HG03066 (cell line): ENCODE measurements at regions not wholly inside any gene's neighbourhood (a gene's known extent, or its start where the extent isn't known, plus 50 kb on each side); places are given as distances from the start of the nearest gene placed in this dataset.

ENCODE experiments used
- ATAC-seq: cut with Tn5 transposase; IDR thresholded peaks from one replicate; pipeline ENCODE4 v1.9.1; 2021; ENCODE audit warnings: low read depth; ENCODE audit not compliant: unreplicated experiment

DNA sequence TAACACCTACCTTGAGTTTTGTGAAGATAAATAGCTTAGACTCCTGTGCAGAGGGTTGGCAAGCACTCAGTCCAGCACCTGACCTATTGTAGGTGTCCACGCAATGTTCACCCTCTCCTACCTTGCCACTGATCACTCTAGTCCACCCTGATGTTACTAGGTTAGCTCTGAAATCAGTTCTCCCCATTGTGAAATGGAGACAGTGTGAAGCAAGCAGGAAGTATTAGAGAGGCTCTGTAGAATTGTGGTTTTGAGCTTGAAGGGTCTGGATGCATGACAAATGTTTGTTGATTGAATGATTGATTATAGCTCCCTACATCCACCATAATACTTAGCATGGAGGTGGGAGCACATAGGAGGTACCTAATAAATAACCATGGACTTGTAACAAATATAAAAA, 199.7 kb downstream of the RPLP1 start:
- ATAC-seq, result no peak

GRCh38 chr15:69652751-69653305, 200.2 kb downstream of the RPLP1 start:
- no peak for ATAC-seq

- ATAC-seq, result no peak
Measured at GRCh38 chr15:69653306-69653705, 200.7 kb downstream of the RPLP1 start.

GRCh38 chr15:69653846-69654245, 201.2 kb downstream of the RPLP1 start:
- no peak for ATAC-seq

GRCh38 chr15:69656271-69657030, 203.8 kb downstream of the RPLP1 start:
- no peak for ATAC-seq

GRCh38 chr15:69657626-69658025, 205.0 kb downstream of the RPLP1 start:
- no peak for ATAC-seq

DNA sequence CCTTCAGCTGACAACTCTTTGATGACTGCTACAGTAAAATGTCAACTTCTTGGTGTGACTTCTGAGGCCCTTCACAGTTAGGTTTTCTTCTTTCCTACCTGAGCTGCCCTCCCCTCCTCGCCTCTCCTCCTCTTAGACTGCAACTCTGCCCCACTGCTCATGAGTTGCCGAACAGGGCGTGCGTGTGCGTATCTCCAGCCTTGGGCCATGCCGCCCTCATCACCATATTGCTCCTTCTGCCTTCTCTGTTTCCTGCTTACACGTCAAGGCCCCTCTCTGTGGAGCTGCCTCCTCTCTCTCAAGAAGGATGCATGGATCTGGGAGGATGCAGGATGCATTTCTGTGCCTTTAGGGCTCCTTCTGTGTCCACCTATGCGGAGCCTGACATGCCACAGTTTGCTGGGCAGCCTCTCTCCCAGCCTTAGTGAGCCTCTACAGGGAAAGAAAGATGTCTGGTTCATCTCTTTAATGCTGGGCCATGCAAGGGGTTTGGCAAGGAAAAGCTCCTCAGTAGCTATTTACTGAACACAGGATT, 205.9 kb downstream of the RPLP1 start:
- no peak for ATAC-seq

DNA sequence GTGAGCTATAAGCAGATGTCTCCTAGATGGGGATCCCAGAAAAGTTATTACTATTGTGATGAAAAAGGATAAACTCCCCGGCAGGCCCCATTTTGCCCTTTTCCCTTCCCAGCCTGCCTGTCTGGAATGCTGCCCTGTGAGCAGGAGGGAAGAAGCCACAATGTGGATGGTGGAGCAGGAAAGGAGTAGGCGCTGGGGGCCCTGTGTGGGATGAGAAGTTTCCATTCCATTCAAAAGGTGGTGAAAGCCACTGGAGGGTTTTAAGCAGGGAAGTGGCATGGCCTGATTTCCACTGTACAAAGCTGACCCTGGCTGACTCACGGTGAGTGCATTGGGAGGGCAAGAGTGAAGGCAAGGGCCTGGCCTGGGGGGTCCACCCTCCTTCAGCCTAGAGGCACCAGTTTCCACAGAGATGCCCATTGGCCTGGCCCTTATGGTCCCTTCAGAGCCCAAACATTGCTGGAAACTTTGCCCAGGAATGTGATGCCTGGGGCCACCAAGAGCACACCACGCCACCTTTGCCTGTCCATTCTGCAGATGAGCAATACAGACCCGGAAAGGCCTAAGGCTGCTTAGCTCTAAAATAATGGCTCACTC, 206.9 kb downstream of the RPLP1 start:
- ATAC-seq, result no peak

DNA sequence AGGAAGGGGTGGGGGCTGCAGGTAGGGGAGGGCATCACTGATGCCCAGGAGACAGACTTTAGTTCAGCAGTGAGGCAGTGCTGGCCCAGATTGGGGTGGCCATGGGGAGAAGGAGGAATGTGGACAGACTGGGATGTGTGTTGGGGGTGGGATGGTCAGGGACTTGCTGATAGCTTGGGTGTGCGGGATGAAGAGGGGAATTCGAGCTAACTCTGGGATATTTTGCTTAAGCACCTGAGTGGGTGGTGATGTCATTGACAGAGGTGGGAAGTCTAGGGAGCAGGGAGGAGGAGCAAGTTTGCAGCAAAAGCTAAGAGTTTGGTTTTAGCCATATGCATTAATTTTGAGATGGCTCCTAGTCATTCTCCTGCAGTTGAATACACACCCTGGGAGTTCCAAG, 207.5 kb downstream of the RPLP1 start:
- ATAC-seq, result no peak

DNA sequence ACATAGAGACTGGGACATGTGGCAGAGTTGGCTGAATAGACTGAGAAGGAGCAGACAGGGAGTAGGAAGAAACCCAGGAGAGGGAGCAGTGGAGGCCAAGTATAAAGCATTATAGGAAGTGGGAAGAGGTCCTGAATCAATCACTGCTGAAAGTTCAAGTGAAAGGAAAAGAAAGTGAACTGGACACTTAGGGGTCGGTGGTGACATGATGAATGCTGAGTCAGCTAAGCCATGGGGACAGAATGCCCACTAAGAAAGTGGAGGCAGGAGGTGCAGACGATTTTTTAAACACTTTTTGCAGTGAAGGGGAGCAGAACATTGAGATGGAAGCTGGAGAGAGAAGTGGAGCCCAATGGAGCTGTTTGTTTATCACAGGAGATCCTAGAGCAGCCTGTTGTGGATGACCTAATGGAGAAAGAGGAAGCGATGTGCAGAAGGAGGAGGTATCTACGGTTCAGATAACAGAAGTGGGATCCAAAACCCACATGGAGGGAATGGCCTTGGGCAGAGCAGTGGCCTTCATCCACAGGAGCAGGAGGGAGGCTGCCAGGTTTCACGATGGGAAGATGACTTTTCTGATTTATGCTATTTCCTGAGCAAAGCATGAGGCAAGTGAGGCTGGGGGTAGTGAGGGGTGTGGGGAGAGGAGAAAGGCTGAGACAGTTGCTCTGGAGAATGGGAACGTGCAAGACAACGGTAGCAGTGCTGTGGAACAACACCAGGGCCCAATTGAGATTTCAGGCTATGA, 208.2 kb downstream of the RPLP1 start:
- no peak for ATAC-seq

GRCh38 chr15:69661446-69661845, 208.8 kb downstream of the RPLP1 start:
- ATAC-seq, result no peak

GRCh38 chr15:69661871-69662644, 209.4 kb downstream of the RPLP1 start:
- no peak for ATAC-seq

DNA sequence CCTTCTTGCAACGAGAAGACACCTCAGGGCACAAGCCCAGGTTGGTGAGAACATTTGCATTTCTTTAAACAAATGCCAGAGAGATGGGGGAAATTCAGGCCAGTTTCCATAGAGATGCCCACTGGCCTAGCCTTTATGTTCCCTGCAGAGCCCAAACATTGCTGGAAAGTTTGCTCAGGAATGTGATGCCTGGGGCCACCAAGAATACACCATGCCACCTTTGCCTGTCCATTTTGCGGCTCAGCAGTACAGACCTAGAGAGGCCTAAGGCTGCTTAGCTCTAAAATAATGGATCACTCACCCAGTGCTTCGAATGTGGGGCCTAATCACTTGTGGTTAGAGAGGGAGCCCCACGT, 210.0 kb downstream of the RPLP1 start:
- no peak for ATAC-seq

GRCh38 chr15:69663441-69663840, 210.8 kb downstream of the RPLP1 start:
- ATAC-seq, result no peak

- ATAC-seq, result no peak
Measured at GRCh38 chr15:69663982-69664381, 211.4 kb downstream of the RPLP1 start.

DNA sequence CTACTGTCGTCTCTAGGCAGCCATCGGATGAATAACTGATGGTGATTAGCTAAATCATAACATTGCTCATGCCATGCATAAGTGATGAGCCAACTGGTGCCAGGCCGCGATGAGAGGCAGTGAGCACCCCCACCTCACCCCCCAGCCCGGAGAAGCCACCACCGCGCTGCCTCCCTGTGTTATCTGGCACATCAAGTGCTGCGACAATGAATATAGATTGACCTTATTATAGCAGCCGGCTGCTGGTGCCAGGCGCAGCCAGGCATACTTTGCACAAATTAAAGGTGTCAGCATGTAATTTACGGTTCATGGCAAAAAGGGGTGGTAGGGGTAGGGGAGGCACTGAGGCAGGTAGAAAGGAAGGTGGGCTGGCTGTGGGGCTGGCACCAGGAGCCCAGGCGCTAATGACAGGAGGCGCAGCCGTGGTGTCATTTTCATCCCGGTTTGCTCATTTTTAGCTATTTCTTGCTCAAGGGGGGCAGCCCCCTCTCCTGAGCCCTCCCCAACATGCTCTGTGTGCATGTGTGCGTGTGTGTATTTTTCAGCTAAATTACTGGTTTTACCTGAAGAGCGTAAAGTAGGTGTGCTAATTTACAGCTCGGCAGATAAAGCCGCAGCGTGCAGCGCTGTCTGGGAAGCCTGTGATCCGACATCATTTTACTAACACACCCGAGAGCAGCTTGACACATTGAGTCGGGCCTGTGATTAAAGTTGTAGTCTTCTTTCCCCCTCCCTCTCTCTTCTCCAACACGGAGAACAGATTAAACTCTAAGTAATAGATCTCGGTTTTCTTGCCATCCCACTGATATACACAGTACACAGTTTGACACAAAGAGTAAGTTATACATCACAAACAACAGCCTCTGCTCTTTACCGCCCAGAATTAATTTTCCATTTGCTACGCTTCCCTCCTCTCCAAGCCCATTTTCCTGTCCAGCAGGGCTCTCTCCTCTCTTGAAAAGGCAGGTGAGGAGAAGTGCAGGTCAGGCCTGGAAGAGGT, 212.3 kb downstream of the RPLP1 start:
- no peak for ATAC-seq

DNA sequence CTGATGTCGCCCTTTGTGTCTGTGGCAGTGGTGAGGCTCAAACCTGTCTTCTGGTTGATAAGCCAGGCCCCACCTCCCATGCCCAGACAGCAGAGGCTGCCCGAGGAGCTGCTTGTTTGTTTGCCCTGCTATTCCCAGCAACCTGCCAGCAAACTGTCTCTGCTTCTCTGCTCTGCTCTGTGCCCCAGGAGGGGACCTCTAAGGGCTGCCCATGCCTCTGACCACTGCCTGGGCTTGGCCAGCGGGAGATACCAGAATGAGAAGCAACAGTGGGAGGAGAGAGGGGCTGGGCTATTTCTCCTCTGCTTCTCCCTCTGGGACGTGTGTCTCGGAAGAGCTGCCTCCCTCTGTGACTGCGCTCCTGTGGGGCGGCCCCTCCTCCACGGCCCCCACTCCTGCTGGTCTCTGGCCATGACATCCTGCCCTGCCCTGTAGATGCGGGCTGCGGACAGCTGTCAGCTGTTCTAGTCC, 213.1 kb downstream of the RPLP1 start:
- ATAC-seq, result no peak

GRCh38 chr15:69666441-69666882, 213.8 kb downstream of the RPLP1 start:
- ATAC-seq, result no peak
